GM21717 (cell line): ENCODE measurements at regions not wholly inside any gene's neighbourhood (a gene's known extent, or its start where the extent isn't known, plus 50 kb on each side); places are given as distances from the start of the nearest gene placed in this dataset.
A peak's percentile ranks its signal among the peaks of the same experiment; 100 is the strongest.

Experiments used
- ATAC-seq: cut with Tn5 transposase; IDR thresholded peaks from one replicate; pipeline ENCODE4 v1.9.1; 2021; ENCODE audit warnings: mild to moderate bottlenecking, moderate library complexity; ENCODE audit not compliant: unreplicated experiment

DNA sequence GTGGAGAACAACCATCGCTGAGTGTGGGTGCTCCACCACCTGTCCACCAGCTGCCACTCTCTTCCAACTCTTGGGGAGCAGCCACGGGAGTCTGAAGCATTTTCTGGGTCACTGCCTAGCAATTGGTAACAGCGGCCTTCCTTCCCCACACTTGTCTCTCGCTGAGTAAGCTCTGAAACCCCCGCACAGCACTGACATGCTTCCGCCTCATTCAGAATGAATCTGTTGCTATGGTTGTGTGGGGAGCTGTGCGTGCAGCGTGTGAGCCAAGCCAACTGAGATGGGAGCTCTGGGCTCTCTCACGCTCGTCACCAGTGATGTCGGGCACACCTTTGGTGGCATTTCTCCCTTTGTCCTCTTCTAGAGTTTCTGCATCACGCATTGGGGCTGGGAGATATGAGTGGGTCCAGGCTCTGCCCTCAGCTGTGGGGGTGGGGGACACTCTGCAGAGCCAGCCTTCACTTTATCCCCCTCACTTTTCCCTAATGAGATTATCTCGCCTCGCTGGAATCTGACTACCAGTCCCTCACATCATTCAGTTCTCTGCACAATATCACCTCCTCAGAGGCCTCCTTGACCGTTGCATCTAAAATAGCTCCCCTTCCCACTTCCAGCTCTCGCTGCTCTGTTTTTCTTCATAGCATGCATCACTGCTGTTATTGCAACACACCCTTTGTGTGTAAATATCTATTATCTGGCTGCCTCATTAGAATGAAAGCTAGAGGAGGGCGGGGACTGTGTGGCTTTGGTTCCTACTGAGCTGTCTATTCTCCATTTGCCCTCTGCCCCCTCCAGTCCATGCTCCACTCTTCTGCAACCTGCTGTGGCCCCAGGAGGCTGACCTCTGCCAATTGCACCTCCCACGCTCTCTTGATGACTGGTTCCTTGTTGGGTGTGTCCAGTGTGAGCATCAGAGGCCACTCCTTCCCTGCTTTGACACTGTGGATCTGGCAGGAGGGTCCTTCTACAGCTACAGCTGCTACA, 569.9 kb upstream of the CADM1 start:
- peak; percentile 89 for ATAC-seq

- no peak for ATAC-seq
Measured at GRCh38 chr11:116072601-116073410, 568.6 kb upstream of the CADM1 start.

DNA sequence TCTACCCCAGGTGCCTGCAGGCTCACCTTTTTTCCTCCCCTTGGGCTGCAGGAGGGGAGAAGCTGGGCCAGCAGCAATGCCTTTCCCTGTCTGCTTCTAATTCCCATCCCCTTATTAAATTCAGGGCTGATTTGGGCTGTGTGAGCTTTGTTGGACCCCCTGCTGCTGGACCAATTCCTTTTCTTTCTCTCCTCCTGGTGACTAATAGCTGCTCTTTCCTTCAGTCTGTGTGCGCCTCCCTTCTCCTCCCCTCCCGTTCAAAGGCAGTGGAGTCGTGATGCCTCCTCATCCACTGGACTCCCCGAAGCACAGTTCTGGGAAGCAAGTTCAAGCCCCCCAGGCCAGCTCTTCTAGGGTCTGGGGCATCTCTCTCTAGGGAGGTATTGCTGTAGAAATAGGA, 567.9 kb upstream of the CADM1 start:
- no peak for ATAC-seq

DNA sequence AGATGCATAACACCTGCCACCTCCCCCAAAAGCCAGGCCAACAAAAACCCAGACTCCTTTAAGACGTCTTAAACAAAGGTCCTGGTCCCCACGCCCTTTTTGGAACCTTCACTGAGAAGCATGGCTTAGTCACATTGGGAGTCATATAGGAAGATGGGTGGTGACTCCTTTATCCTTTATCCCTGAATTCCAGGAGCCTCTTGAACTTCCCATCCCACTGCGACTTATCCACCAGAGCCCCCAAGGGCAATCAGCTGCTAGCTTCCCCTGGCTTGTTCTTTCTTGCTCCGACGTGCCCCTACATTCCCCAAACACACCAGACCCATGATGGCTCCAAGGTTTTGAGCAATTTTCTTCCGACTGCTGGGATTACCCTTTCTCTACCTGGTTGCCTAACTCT, 567.0 kb upstream of the CADM1 start:
- ATAC-seq: no peak

DNA sequence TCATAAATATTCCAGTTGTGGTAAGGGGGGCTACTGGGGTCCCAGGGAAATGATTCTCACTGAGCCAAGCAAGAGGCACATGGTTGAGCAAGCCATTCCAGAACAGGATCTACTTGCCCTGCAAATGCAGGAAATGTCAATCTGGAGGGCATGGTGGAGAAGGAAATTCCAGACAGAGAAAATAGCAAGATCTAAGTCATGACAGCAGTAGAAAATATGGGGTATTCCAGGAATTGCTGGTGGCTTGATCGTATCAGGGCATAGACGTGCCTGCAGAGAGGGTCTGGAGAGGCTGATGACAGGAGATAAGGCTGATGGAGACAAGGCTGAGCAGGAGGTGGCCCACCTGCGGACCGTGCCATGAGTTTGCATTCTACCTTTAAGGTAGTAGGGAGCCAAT, 566.3 kb upstream of the CADM1 start:
- no peak for ATAC-seq

- no peak for ATAC-seq
Measured at GRCh38 chr11:116066777-116067176, 562.6 kb upstream of the CADM1 start.

DNA sequence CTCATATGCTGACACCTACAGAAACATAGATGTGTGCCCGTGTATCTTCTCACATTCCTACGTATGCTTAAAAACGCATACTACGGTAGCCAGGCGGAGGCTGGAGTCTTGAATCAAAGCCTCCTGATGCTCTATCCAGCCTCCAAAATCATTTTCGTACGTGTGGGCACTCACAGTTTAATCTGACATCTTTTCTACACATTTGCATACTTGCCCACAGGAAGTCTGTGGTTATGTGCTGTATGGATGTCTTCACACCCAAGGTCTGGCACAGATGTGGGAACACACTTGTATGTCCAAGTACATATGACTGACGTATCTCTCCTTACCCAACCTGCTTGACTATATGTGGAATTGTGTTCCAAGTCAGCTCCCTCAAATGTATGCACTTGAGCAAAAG, 561.8 kb upstream of the CADM1 start:
- no peak for ATAC-seq

- ATAC-seq: no peak
Measured at GRCh38 chr11:116065191-116065895, 561.1 kb upstream of the CADM1 start.

DNA sequence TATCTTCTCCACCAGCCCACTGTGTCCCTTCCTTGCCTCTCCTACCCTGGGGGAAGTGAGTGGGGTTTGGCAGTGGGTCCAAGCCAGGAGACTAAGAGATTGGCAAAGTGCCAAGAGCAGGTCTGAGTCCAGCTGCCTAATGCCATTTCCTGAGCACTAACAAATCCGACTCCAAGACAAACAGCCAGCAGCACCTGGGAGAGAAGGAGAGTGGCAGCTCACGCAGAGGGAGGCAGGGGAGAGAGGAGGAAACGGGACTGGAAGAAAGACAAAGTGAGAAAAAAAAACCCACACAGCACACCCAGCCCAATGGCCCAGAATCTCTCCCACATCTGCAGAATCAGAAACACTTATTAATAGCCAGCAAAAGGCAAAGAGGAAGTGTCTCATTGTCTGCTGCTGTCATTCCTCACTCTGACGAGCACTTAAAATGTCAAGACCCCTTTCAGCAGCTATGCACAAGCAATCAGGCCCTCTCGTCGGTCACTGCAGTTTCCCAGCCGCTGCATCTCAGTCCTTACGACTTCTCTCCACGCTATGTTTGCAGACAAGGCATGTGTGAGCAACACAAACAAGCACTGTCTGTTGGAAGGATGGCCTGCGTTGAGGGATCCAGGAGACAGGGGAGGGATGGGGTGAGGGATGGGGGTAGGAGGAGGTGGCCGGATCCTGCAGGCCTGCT, 558.4 kb upstream of the CADM1 start:
- ATAC-seq: peak; percentile 51

DNA sequence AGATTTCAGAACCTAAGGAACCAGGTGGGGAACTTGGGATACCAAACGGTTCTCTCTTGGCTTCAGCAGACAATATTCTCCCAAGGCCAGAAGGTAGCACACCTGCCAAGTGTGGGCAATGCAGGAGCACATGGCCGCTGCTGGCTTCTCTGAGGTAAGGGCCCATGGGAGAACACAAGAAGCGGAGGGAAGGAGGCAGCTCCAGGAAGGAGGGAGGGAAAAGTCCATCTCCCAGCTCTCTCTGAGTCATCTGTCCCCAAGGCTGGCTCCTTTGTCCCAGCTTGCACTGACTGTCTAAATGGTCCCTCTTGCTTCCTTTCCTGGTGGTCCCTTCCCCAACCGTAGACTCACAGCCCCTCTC, 557.9 kb upstream of the CADM1 start:
- ATAC-seq: no peak

GRCh38 chr11:116061322-116061721, 557.1 kb upstream of the CADM1 start:
- ATAC-seq: no peak

DNA sequence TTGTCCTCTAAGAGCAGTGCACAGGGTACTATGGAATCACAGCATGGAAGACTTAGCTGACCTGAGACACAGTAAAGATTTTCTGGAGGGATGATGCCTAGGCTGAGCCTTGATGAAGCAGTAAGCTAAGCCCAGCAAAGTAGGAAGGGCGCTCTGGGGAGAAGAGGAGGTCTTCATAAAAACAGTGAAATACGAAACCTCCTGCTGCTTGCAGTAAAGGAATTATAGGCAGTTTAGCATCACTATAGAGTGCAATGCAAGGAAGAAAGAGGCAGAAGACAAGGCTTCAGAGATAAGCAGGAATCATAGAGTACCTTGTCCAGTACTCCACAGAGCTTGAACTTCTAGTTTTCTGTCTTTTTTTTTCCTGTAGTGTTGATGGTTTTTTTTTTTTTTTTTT, 555.7 kb upstream of the CADM1 start:
- ATAC-seq: no peak

DNA sequence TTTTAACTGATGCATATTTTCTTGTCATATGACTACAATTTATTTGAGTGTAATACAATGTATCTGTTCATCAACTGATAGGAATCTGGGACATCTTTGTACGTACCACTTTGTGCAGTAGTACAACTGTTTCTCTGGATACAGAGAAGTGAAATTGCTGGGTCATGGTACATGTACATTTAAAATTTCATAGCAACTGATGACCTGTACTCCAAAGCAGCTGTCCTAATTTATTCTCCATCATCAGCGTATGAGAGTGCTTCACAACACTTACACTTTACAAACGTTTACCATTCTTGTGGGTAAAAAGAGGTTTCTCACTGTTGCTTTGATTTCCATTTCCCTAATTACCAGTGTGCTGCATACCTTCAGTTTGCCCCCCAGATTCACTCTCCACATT, 552.8 kb upstream of the CADM1 start:
- ATAC-seq: no peak

DNA sequence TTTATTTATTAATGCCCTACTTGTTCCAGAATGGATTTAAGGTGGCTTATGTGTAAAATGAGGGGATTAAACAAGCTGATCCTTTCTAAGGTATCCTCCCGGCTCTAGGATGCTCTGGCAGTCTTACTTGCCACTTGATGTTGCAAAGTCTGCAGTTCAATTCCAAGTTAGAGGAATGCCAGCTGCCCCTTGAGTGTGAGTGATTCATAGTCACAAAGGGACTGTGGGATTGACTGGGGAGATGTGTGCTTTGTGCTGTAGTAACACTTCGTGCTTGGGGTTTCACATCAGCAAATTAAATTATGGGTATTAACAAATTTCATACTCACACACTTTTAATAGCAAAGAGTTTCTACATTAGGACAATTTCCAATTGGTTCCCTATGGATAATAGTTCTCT, 550.8 kb upstream of the CADM1 start:
- no peak for ATAC-seq

DNA sequence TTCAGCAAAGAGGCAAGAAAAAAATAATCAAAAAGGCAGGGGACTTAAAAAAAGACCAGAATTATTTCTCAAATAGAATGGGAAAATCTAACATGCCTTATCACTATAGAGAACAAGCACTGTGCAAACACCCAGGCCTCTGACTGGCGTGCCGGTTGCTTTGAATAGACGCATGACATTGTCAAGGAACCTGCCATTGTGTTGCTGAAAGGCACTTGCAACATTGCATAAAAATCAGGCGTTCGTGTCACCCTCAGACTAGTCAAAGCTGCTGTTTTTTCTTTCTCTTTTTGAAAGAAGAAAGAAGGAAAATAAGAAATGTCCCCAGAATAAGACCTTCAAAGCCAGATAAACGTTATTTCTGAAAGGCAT, 549.3 kb upstream of the CADM1 start:
- ATAC-seq: no peak

GRCh38 chr11:116052603-116053547, 548.7 kb upstream of the CADM1 start:
- no peak for ATAC-seq

- ATAC-seq: no peak
Measured at GRCh38 chr11:116051494-116051893, 547.3 kb upstream of the CADM1 start.

GRCh38 chr11:116049383-116049782, 545.2 kb upstream of the CADM1 start:
- ATAC-seq: no peak

GRCh38 chr11:116046127-116046526, 541.9 kb upstream of the CADM1 start:
- ATAC-seq: no peak

GRCh38 chr11:116044941-116045340, 540.7 kb upstream of the CADM1 start:
- no peak for ATAC-seq
